IMR-90 (cell line): ENCODE measurements at regions not wholly inside any gene's neighbourhood (a gene's known extent, or its start where the extent isn't known, plus 50 kb on each side); places are given as distances from the start of the nearest gene placed in this dataset.

Experiments used
- BHLHE40 ChIP-seq: fragments of 150-350 bp; IDR thresholded peaks from 2 replicates; pipeline ENCODE4 v1.6.1; 2016; ENCODE audit warnings: mild to moderate bottlenecking, low read depth, low read length
- CHD1 ChIP-seq: IDR thresholded peaks from 2 replicates; pipeline ENCODE4 v1.6.1; 2012; ENCODE audit warnings: low read depth, low read length, improper control_type of control experiment
- FOS ChIP-seq: fragments of 150-350 bp; IDR thresholded peaks from 2 replicates; pipeline ENCODE4 v1.6.1; 2016; ENCODE audit warnings: low read depth, low read length
- MAFK ChIP-seq: IDR thresholded peaks from 2 replicates; pipeline ENCODE4 v1.6.1; 2012; ENCODE audit warnings: low read depth, low read length, improper control_type of control experiment
- MXI1 ChIP-seq: IDR thresholded peaks from 2 replicates; pipeline ENCODE4 v1.6.1; 2012; ENCODE audit warnings: low read depth, mild to moderate bottlenecking, low read length, moderate library complexity, borderline replicate concordance
- POLR2A ChIP-seq: IDR thresholded peaks from 2 replicates; pipeline ENCODE4 v1.6.1; 2012; ENCODE audit warnings: mild to moderate bottlenecking, low read depth, low read length
- RAD21 ChIP-seq: IDR thresholded peaks from 2 replicates; pipeline ENCODE4 v1.6.1; 2012; ENCODE audit warnings: low read length, improper control_type of control experiment
- RCOR1 ChIP-seq: IDR thresholded peaks from 2 replicates; pipeline ENCODE4 v1.6.1; 2012; ENCODE audit warnings: mild to moderate bottlenecking, low read length, improper control_type of control experiment; ENCODE audit not compliant: insufficient replicate concordance
- RFX5 ChIP-seq: IDR thresholded peaks from 2 replicates; pipeline ENCODE4 v1.8.0; 2012; ENCODE audit warnings: low read depth, mild to moderate bottlenecking, low read length, moderate library complexity
- SMC3 ChIP-seq: fragments of 150-350 bp; IDR thresholded peaks from 2 replicates; pipeline ENCODE4 v1.6.1; 2016; ENCODE audit warnings: low read depth, mild to moderate bottlenecking, antibody characterized with exemption, low read length, moderate library complexity
- TF ChIP-seq, protein P1 (sequence below): fragments of 150-350 bp; IDR thresholded peaks from 2 replicates; pipeline ENCODE4 v1.6.1; 2016; ENCODE audit warnings: low read depth, mild to moderate bottlenecking, low read length, moderate library complexity, borderline replicate concordance
- TF ChIP-seq, protein P2 (sequence below): fragments of 150-350 bp; IDR thresholded peaks from 2 replicates; pipeline ENCODE4 v1.6.1; 2017; ENCODE audit warnings: mild to moderate bottlenecking, antibody characterized with exemption, low read length, low read depth
- TF ChIP-seq, protein P3 (sequence below): conservative IDR thresholded peaks from 2 replicates; pipeline ENCODE4 v1.5.1; 2012; ENCODE audit warnings: mild to moderate bottlenecking, low read depth, low read length, improper control_type of control experiment

DNA sequence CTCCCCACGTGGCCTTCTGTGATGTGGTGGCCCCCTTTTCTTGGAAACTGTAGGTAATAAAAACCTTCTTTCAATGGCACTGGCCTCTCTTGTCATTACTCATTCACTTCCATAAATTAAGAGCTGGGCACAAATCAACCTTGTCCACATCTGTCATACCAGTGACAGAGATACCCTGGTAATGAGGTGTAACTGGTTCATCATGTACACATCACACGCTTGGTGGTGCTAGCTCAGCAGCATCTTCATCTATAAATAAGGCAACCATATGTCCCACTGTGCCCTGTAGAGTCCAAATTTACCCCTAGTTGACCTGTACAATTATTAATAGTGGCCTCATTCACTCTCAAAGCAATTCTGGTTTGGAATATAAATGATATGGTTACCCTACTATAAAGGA, 245.6 kb downstream of the HIVEP2 start:
- TF ChIP-seq, protein P1, sequence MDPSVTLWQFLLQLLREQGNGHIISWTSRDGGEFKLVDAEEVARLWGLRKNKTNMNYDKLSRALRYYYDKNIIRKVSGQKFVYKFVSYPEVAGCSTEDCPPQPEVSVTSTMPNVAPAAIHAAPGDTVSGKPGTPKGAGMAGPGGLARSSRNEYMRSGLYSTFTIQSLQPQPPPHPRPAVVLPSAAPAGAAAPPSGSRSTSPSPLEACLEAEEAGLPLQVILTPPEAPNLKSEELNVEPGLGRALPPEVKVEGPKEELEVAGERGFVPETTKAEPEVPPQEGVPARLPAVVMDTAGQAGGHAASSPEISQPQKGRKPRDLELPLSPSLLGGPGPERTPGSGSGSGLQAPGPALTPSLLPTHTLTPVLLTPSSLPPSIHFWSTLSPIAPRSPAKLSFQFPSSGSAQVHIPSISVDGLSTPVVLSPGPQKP = no peak
- TF ChIP-seq MAFK (no peak), POLR2A (no peak), RFX5 (no peak), SMC3 (no peak), BHLHE40 (no peak), RCOR1 (no peak), FOS (no peak), RAD21 (no peak), CHD1 (no peak), MXI1 (no peak)
- TF ChIP-seq, protein P2, sequence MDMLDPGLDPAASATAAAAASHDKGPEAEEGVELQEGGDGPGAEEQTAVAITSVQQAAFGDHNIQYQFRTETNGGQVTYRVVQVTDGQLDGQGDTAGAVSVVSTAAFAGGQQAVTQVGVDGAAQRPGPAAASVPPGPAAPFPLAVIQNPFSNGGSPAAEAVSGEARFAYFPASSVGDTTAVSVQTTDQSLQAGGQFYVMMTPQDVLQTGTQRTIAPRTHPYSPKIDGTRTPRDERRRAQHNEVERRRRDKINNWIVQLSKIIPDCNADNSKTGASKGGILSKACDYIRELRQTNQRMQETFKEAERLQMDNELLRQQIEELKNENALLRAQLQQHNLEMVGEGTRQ = no peak
- TF ChIP-seq, protein P3, sequence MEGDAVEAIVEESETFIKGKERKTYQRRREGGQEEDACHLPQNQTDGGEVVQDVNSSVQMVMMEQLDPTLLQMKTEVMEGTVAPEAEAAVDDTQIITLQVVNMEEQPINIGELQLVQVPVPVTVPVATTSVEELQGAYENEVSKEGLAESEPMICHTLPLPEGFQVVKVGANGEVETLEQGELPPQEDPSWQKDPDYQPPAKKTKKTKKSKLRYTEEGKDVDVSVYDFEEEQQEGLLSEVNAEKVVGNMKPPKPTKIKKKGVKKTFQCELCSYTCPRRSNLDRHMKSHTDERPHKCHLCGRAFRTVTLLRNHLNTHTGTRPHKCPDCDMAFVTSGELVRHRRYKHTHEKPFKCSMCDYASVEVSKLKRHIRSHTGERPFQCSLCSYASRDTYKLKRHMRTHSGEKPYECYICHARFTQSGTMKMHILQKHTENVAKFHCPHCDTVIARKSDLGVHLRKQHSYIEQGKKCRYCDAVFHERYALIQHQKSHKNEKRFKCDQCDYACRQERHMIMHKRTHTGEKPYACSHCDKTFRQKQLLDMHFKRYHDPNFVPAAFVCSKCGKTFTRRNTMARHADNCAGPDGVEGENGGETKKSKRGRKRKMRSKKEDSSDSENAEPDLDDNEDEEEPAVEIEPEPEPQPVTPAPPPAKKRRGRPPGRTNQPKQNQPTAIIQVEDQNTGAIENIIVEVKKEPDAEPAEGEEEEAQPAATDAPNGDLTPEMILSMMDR = no peak
